ENCODE measurements at regions not wholly inside any gene's neighbourhood (a gene's known extent, or its start where the extent isn't known, plus 50 kb on each side); places are given as distances from the start of the nearest gene placed in this dataset.
"Not testable (repeated sequence)": the region's sequence is repeated elsewhere in the genome, so short reads cannot be mapped to it uniquely, and the experiment has no call there.

DNA sequence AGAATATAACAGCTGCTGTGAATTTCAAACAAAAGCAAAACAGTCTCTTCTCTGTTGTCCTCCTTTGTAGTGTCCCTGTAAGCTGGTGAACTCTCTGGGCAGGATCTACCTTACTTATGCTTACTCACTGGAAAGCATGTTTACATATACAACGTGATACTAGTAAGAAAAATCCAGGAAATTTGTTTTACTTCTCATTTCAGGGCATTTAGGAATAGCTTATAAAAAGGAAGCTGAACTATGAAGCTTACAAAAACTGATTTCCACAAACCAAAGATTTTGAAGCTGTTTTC lies 311.0 kb downstream of the NOVA1 start:
- Histone ChIP-seq H3K4me3 (no peak overlapping the region), H3K27me3 (replicated peaks; ENCODE audit: insufficient read depth) (no peaks in the 10 kb centered on the region), H3K27ac (no peak overlapping the region), H3K9me3 (no peaks in the 10 kb centered on the region), H3K36me3 (no peaks in the 10 kb centered on the region), H3K4me1 (ENCODE audit: control insufficient read depth in 1 of 2, low read depth in 2 of 2) (peaks cover 9 to 11% of the 10 kb centered on the region in 2 donors)
- ATAC-seq (ENCODE audit: insufficient number of reproducible peaks, low FRiP score, low read depth): no peak
- DNase-seq (ENCODE audit: low spot score): no peak
- TF ChIP-seq, protein P1, sequence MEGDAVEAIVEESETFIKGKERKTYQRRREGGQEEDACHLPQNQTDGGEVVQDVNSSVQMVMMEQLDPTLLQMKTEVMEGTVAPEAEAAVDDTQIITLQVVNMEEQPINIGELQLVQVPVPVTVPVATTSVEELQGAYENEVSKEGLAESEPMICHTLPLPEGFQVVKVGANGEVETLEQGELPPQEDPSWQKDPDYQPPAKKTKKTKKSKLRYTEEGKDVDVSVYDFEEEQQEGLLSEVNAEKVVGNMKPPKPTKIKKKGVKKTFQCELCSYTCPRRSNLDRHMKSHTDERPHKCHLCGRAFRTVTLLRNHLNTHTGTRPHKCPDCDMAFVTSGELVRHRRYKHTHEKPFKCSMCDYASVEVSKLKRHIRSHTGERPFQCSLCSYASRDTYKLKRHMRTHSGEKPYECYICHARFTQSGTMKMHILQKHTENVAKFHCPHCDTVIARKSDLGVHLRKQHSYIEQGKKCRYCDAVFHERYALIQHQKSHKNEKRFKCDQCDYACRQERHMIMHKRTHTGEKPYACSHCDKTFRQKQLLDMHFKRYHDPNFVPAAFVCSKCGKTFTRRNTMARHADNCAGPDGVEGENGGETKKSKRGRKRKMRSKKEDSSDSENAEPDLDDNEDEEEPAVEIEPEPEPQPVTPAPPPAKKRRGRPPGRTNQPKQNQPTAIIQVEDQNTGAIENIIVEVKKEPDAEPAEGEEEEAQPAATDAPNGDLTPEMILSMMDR (IDR thresholded peaks at IDR 0.05): no peak

DNA sequence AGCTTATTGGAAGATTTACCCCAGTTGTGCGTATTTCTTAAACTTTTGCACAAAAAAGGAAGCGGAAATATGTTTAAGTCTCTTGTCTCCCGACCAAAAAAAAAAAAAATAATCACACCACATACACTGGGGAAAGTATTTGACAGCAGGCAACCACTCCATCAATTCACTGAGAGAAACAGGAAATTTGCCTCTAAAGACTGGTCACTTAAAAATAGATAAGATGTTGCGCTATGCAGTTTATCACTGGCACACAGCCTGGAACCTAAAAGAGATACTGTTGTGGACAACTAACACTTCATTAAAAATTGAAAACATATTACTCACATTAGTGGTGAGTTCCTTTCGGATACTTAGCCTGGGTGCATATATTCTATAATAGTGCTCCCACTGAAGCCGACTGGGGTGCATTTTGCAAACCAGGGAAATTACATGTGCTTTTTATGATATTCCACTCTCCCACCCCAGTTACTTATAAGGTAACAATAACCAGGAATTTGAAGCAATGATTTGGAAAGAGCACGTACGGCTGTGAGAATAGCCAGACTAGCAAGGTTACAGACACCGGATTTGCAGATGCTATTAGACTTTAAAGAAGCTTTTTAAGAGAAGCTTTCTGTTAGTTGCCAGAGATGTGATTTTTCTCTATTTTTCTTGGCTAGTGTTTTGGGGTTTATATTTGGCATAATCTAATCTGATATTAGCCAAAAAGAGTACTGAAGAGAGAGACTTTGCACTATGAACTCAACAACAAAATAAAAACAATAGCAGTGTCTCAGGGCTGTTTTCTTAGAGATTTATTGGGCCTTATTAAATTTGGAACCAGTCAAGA lies 311.5 kb downstream of the NOVA1 start:
- Histone ChIP-seq H3K4me3 (no peak overlapping the region), H3K27me3 (replicated peaks; ENCODE audit: insufficient read depth) (no peaks in the 10 kb centered on the region), H3K36me3 (no peaks in the 10 kb centered on the region), H3K9me3 (no peaks in the 10 kb centered on the region), H3K27ac (no peak overlapping the region), H3K4me1 (ENCODE audit: control insufficient read depth in 1 of 2, low read depth in 2 of 2) (peaks cover 10 to 16% of the 10 kb centered on the region in 2 donors)
- DNase-seq (ENCODE audit: low spot score) (no peak), ATAC-seq (ENCODE audit: insufficient number of reproducible peaks, low FRiP score, low read depth) (no peak)
- TF ChIP-seq, protein P1 (IDR thresholded peaks at IDR 0.05): no peak

DNA sequence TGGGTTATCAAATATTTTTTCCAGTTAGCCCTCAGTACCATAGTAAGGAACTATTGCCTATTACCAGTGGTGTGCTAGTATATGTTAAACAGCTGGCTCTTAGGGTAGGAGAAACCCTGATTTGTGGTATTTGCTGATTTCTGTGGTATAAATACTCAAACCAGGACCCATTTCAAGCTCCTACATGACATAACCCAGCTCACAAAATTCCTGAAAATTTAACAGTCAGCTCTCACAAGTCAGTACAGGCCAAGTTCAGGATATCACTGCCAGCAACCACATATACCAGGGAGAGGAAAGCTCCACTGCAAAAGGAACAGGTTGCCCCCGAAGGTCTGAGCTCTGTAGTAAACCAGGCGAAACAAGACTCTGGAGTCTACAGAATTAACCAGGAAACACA lies 315.3 kb downstream of the NOVA1 start:
- no peak for DNase-seq (ENCODE audit: low spot score)
- H3K27ac ChIP-seq: peak overlapping the region; percentile 30 to 36
- no peak for ATAC-seq (ENCODE audit: insufficient number of reproducible peaks, low FRiP score, low read depth)
- TF ChIP-seq, protein P1 (IDR thresholded peaks at IDR 0.05): no peak
- no peaks in the 10 kb centered on the region for H3K9me3 ChIP-seq
- H3K4me1 ChIP-seq (ENCODE audit: control insufficient read depth in 1 of 2, low read depth in 2 of 2): peaks cover 13 to 19% of the 10 kb centered on the region in 2 donors
- no peak overlapping the region for H3K4me3 ChIP-seq
- no peaks in the 10 kb centered on the region for H3K27me3 ChIP-seq (replicated peaks; ENCODE audit: insufficient read depth)
- H3K36me3 ChIP-seq: no peaks in the 10 kb centered on the region

DNA sequence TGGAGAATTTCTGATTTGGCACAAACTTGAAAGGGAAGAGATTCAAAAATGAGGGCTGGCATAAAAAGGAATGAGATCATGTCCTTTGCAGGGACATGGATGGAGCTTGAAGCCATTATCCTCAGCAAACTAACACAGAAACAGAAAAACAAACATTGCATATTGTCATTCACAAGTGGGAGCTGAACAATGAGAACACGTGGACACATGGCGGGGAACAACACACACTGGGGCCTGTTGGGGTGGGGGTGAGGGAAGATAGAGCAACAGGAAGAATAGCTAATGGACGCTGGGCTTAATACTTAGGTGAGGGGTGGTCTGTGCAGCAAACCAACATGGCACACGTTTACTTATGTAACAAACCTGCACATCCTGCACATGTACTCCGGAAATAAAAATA lies 315.8 kb downstream of the NOVA1 start:
- ATAC-seq (ENCODE audit: insufficient number of reproducible peaks, low FRiP score, low read depth); H3K9me3 ChIP-seq; DNase-seq (ENCODE audit: low spot score); H3K27me3 ChIP-seq (replicated peaks; ENCODE audit: insufficient read depth); H3K36me3 ChIP-seq; H3K4me3 ChIP-seq: not testable (repeated sequence)
- Histone ChIP-seq H3K27ac (peak overlapping the region in 1 of 2 donors; percentile 36), H3K4me1 (ENCODE audit: control insufficient read depth in 1 of 2, low read depth in 2 of 2) (peaks cover 13 to 19% of the 10 kb centered on the region in 2 donors)

DNA sequence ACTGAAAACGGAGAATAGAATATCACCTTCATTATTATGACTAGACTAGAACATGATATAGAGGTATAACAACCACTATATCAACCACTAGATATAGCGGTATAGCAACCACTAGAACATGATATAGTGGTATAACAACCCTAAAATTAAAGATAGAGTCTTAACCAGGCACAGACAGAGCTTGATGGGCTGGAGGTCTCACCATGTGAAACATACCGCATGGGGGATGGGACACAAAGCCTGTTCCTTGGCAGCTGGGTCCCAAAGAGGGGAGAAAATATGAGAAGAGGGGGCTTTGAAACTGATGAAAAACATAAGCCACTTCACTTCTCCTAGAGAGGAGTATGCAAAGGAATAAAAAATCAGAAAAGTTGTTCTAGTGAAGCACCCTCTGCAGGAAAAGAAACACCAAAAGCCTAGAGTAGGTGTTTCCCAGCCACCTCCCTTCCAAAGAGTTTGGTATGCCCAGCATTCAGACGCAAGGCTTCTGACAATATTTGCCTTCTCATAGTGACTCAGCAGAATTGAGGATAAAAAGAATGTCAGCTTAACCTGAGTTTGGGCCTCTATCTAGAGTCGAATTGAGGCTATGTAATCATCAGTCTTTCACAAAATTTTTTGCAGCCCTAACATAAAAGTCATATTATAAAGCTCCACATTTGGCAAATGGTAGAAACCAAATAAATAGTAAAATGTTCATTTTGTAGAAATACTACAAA lies 316.4 kb downstream of the NOVA1 start:
- no peaks in the 10 kb centered on the region for H3K9me3 ChIP-seq
- ATAC-seq (ENCODE audit: insufficient number of reproducible peaks, low FRiP score, low read depth) (no peak), DNase-seq (ENCODE audit: low spot score) (no peak)
- H3K36me3 ChIP-seq: no peaks in the 10 kb centered on the region
- no peaks in the 10 kb centered on the region for H3K27me3 ChIP-seq (replicated peaks; ENCODE audit: insufficient read depth)
- TF ChIP-seq, protein P1 (IDR thresholded peaks at IDR 0.05): no peak
- peaks cover 10 to 19% of the 10 kb centered on the region in 2 donors for H3K4me1 ChIP-seq (ENCODE audit: control insufficient read depth in 1 of 2, low read depth in 2 of 2)
- no peak overlapping the region for H3K4me3 ChIP-seq
- peak overlapping the region; percentile 12 to 36 for H3K27ac ChIP-seq
